Testis (tissue), 2 donors: ENCODE measurements at regions not wholly inside any gene's neighbourhood (a gene's known extent, or its start where the extent isn't known, plus 50 kb on each side); places are given as distances from the start of the nearest gene placed in this dataset.

Source experiments
- DNase-seq: peaks from one replicate; pipeline ENCODE4 v3.0.0-alpha.2; 2019
- H3K27ac ChIP-seq, 2 donors: fragments of 200-600 bp; sonication (generic); one replicate each; pipeline ENCODE4 v1.5.1; 2019
- H3K27me3 ChIP-seq: fragments of 200-600 bp; sonication (generic); one replicate; pipeline ENCODE4 v1.5.1; 2019
- H3K36me3 ChIP-seq: fragments of 200-600 bp; sonication (generic); one replicate; pipeline ENCODE4 v1.5.1; 2017; ENCODE audit warnings: low read depth; ENCODE audit errors: missing control alignments
- H3K4me1 ChIP-seq: fragments of 200-600 bp; sonication (generic); one replicate; pipeline ENCODE4 v1.5.1; 2019
- H3K4me3 ChIP-seq, 2 donors: fragments of 200-600 bp; sonication (generic); one replicate each; pipeline ENCODE4 v1.5.1; 2017 to 2019
- H3K9me3 ChIP-seq: fragments of 200-600 bp; sonication (generic); one replicate; pipeline ENCODE4 v1.5.1; 2017
- POLR2A ChIP-seq: fragments of 450-650 bp; IDR thresholded peaks from one replicate; pipeline ENCODE4 v1.6.1; 2017; ENCODE audit warnings: antibody characterized with exemption, mild to moderate bottlenecking, moderate library complexity
- WGBS, 2 donors: methylation state at CpG; one replicate each; pipeline ENCODE4 v1.1.5; 2018; 5-methylcytosine and 5-hydroxymethylcytosine counted together
- intact Hi-C: fragments of 100-400 bp; cut with DNase I; formaldehyde crosslinking; loops from one replicate; pipeline ENCODE4 v1.15.1; 2023; ENCODE audit warnings: low total_unique reads
- TF ChIP-seq, protein P1 (sequence below), 3 experiments: fragments of 450-650 bp in 2 of 3; fragments of 200-600 bp in 1 of 3; sonication (generic) in 1 of 3; IDR thresholded peaks; one replicate each; pipeline ENCODE4 v1.5.1; 2016 to 2019; ENCODE audit warnings: antibody characterized with exemption in 3 of 3, mild to moderate bottlenecking in 2 of 3, moderate library complexity in 1 of 3

DNA sequence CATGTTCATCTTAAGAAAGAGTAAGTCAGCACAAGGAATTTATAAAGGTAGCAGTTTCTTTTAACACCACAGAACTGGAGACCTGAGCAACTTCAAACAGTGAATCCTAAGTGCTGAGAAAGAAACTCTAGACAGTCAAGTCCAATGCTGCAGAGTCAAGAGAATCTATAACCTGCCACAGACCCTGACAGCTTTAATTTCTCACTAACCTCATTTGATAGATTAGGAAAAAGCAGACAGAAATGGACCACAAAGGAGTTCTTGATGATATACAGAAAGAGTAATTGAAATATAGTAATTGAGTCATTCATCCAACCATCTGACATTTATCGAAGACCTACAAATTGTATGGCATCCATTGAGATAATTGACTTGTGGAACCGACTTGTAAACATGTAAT, 847.0 kb downstream of the SORCS1 start:
- Histone ChIP-seq H3K9me3 (no peaks in the 10 kb centered on the region), H3K4me1 (no peaks in the 10 kb centered on the region), H3K27me3 (no peaks in the 10 kb centered on the region), H3K4me3 (no peak overlapping the region), H3K27ac (no peak overlapping the region), H3K36me3 (no peaks in the 10 kb centered on the region)
- no peak for TF ChIP-seq POLR2A
- TF ChIP-seq, protein P1, sequence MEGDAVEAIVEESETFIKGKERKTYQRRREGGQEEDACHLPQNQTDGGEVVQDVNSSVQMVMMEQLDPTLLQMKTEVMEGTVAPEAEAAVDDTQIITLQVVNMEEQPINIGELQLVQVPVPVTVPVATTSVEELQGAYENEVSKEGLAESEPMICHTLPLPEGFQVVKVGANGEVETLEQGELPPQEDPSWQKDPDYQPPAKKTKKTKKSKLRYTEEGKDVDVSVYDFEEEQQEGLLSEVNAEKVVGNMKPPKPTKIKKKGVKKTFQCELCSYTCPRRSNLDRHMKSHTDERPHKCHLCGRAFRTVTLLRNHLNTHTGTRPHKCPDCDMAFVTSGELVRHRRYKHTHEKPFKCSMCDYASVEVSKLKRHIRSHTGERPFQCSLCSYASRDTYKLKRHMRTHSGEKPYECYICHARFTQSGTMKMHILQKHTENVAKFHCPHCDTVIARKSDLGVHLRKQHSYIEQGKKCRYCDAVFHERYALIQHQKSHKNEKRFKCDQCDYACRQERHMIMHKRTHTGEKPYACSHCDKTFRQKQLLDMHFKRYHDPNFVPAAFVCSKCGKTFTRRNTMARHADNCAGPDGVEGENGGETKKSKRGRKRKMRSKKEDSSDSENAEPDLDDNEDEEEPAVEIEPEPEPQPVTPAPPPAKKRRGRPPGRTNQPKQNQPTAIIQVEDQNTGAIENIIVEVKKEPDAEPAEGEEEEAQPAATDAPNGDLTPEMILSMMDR (IDR thresholded peaks at IDR 0.05): no peak
- DNase-seq: no peak
- WGBS, 2 donors: 91 to 92% methylated on average over 2 of the region's 2 CpGs
- intact Hi-C loops: no loop called here

GRCh38 chr10:106313041-106313440, 851.5 kb downstream of the SORCS1 start:
- no peaks in the 10 kb centered on the region for H3K4me1 ChIP-seq
- TF ChIP-seq, protein P1 (IDR thresholded peaks at IDR 0.05): no peak
- no peak for TF ChIP-seq POLR2A
- no peaks in the 10 kb centered on the region for H3K36me3 ChIP-seq
- H3K9me3 ChIP-seq: no peaks in the 10 kb centered on the region
- H3K4me3 ChIP-seq: no peak overlapping the region
- 90 to 97% methylated on average over 1 of the region's 1 CpG for WGBS, 2 donors
- H3K27ac ChIP-seq: no peak overlapping the region
- DNase-seq: no peak
- intact Hi-C loops: no loop called here
- H3K27me3 ChIP-seq: no peaks in the 10 kb centered on the region

GRCh38 chr10:106312087-106312486, 852.4 kb downstream of the SORCS1 start:
- no peaks in the 10 kb centered on the region for H3K36me3 ChIP-seq
- DNase-seq: no peak
- intact Hi-C loops: no loop called here
- TF ChIP-seq, protein P1 (IDR thresholded peaks at IDR 0.05): no peak
- TF ChIP-seq POLR2A: no peak
- H3K27me3 ChIP-seq: no peaks in the 10 kb centered on the region
- H3K9me3 ChIP-seq: no peaks in the 10 kb centered on the region
- no peak overlapping the region for H3K27ac ChIP-seq
- no peak overlapping the region for H3K4me3 ChIP-seq
- H3K4me1 ChIP-seq: no peaks in the 10 kb centered on the region
- 41 to 63% methylated on average over 1 of the region's 1 CpG for WGBS, 2 donors

DNA sequence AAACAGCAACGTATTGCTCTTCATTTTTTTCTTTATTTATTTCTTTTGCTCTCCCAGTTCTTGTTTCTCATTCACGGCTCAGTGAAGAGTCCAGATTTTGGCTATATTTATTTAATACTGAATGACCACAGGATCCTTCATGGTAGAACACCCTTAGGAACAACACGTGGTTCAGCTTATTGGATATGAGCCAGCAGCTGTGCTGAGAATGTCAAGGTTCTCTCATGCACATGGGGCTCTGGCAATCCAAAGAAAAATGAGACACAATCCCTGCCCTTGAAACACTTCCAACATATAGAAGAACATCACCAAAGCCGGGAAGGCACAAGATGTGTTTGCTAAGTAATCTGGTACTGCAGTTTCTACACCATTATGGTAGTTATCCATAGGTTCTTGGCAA, 852.9 kb downstream of the SORCS1 start:
- WGBS, 2 donors: 46 to 51% methylated on average over 4 of the region's 4 CpGs
- Histone ChIP-seq H3K27ac (no peak overlapping the region), H3K4me3 (no peak overlapping the region), H3K4me1 (no peaks in the 10 kb centered on the region), H3K9me3 (no peaks in the 10 kb centered on the region), H3K27me3 (no peaks in the 10 kb centered on the region), H3K36me3 (no peaks in the 10 kb centered on the region)
- intact Hi-C loops: no loop called here
- peak; percentile 56 for DNase-seq
- TF ChIP-seq POLR2A: no peak
- TF ChIP-seq, protein P1 (IDR thresholded peaks at IDR 0.05): no peak

GRCh38 chr10:106310596-106310995, 853.9 kb downstream of the SORCS1 start:
- Histone ChIP-seq H3K4me3 (no peak overlapping the region), H3K4me1 (no peaks in the 10 kb centered on the region), H3K27me3 (no peaks in the 10 kb centered on the region), H3K27ac (no peak overlapping the region), H3K36me3 (no peaks in the 10 kb centered on the region), H3K9me3 (no peaks in the 10 kb centered on the region)
- no peak for DNase-seq
- 73 to 82% methylated on average over 2 of the region's 2 CpGs for WGBS, 2 donors
- TF ChIP-seq, protein P1 (IDR thresholded peaks at IDR 0.05): no peak
- TF ChIP-seq POLR2A: no peak
- intact Hi-C loops: no loop called here
